WTC11 (cell line): ENCODE measurements at regions not wholly inside any gene's neighbourhood (a gene's known extent, or its start where the extent isn't known, plus 50 kb on each side); places are given as distances from the start of the nearest gene placed in this dataset.

Source experiments
- ATAC-seq: fragments of 200-7000 bp; cut with Tn5 transposase; 2 replicates; pipeline ENCODE4 v1.10.0; 2021; ENCODE audit warnings: mild to moderate bottlenecking, moderate library complexity
- CTCF ChIA-PET: fragments of 300-600 bp; sonication (Branson Sonifier 250); formaldehyde crosslinking; loops from one replicate; lab custom pipeline; 2021; ENCODE audit warnings: antibody characterized with exemption; lab: Charles Lee
- POLR2A ChIA-PET: fragments of 350-600 bp; sonication (Branson Sonifier 250); formaldehyde crosslinking; loops from one replicate; lab custom pipeline; 2021; ENCODE audit warnings: antibody characterized with exemption; lab: Charles Lee
- DNase-seq: peaks from one replicate; pipeline ENCODE4 v3.0.0; 2021; ENCODE audit warnings: low spot score
- H3K27ac Mint-ChIP-seq: 2 replicates; pipeline ENCODE4 v1.8.0; 2021; ENCODE audit warnings: mixed read lengths
- H3K27me3 Mint-ChIP-seq: 2 replicates; pipeline ENCODE4 v1.8.0; 2021; ENCODE audit warnings: low read depth, mild to moderate bottlenecking, moderate library complexity, mixed read lengths
- H3K36me3 Mint-ChIP-seq: 2 replicates; pipeline ENCODE4 v1.8.0; 2021; ENCODE audit warnings: mixed read lengths
- H3K4me1 Mint-ChIP-seq: 2 replicates; pipeline ENCODE4 v1.8.0; 2022; ENCODE audit warnings: mixed read lengths
- H3K4me3 Mint-ChIP-seq: 2 replicates; pipeline ENCODE4 v1.8.0; 2021; ENCODE audit warnings: mild to moderate bottlenecking, moderate library complexity, mixed read lengths
- H3K9me3 Mint-ChIP-seq: 2 replicates; pipeline ENCODE4 v1.8.0; 2021; ENCODE audit warnings: mixed read lengths
- FOXJ3 ChIP-seq: sonication (generic); formaldehyde crosslinking; IDR thresholded peaks from 2 replicates; pipeline ENCODE4 v1.9.0; 2021; ENCODE audit warnings: missing genetic modification reagents, mild to moderate bottlenecking, borderline replicate concordance
- JAZF1 ChIP-seq: fragments of 250-450 bp; sonication (Bioruptor Pico); IDR thresholded peaks from 2 replicates; pipeline ENCODE4 v1.9.0; 2021; ENCODE audit warnings: moderate library complexity, mild to moderate bottlenecking, inconsistent platforms
- JUN ChIP-seq: sonication (generic); formaldehyde crosslinking; IDR thresholded peaks from 2 replicates; pipeline ENCODE4 v1.8.0; 2023; ENCODE audit warnings: mild to moderate bottlenecking, missing genetic modification reagents
- MYBL2 ChIP-seq: sonication (generic); formaldehyde crosslinking; IDR thresholded peaks from 2 replicates; pipeline ENCODE4 v1.8.1; 2023; ENCODE audit warnings: mild to moderate bottlenecking, moderate library complexity, missing genetic modification reagents
- NFATC4 ChIP-seq: fragments of 250-450 bp; sonication (Bioruptor Pico); IDR thresholded peaks from 2 replicates; pipeline ENCODE4 v1.9.0; 2021; ENCODE audit warnings: mild to moderate bottlenecking
- SMAD4 ChIP-seq: sonication (generic); formaldehyde crosslinking; IDR thresholded peaks from 2 replicates; pipeline ENCODE4 v1.8.0; 2022; ENCODE audit warnings: mild to moderate bottlenecking, missing genetic modification reagents
- TEAD1 ChIP-seq: sonication (generic); formaldehyde crosslinking; IDR thresholded peaks from 2 replicates; pipeline ENCODE4 v1.8.0; 2022; ENCODE audit warnings: mild to moderate bottlenecking, missing genetic modification reagents
- TP53 ChIP-seq: sonication (generic); formaldehyde crosslinking; IDR thresholded peaks from 2 replicates; pipeline ENCODE4 v1.8.1; 2023; ENCODE audit warnings: mild to moderate bottlenecking, missing genetic modification reagents
- ZNF219 ChIP-seq: sonication (generic); formaldehyde crosslinking; IDR thresholded peaks from 2 replicates; pipeline ENCODE4 v1.8.0; 2023; ENCODE audit warnings: missing genetic modification reagents, mild to moderate bottlenecking, borderline replicate concordance
- ZNF263 ChIP-seq: sonication (generic); formaldehyde crosslinking; IDR thresholded peaks from 2 replicates; pipeline ENCODE4 v1.8.1; 2022; ENCODE audit warnings: low read depth, mild to moderate bottlenecking, moderate library complexity, missing genetic modification reagents
- ZNF317 ChIP-seq: sonication (generic); formaldehyde crosslinking; IDR thresholded peaks from 2 replicates; pipeline ENCODE4 v1.8.1; 2023; ENCODE audit warnings: low read depth, mild to moderate bottlenecking, moderate library complexity, missing genetic modification reagents, borderline replicate concordance
- TF ChIP-seq, protein P1 (sequence below): fragments of 250-450 bp; sonication (Bioruptor Pico); IDR thresholded peaks from 2 replicates; pipeline ENCODE4 v1.9.0; 2021; ENCODE audit warnings: mild to moderate bottlenecking
- TF ChIP-seq, protein P2 (sequence below): sonication (generic); formaldehyde crosslinking; IDR thresholded peaks from 2 replicates; pipeline ENCODE4 v1.8.0; 2023; ENCODE audit warnings: mild to moderate bottlenecking, missing genetic modification reagents
- TF ChIP-seq, protein P3 (sequence below): sonication (generic); formaldehyde crosslinking; IDR thresholded peaks from 2 replicates; pipeline ENCODE4 v1.8.1; 2022; ENCODE audit warnings: low read depth, mild to moderate bottlenecking, moderate library complexity, missing genetic modification reagents, borderline replicate concordance
- TF ChIP-seq, protein P4 (sequence below): sonication (generic); formaldehyde crosslinking; IDR thresholded peaks from 2 replicates; pipeline ENCODE4 v1.8.0; 2023; ENCODE audit warnings: missing genetic modification reagents
- TF ChIP-seq, protein P5 (sequence below): fragments of 250-450 bp; sonication (Bioruptor Pico); IDR thresholded peaks from 2 replicates; pipeline ENCODE4 v1.9.0; 2021; ENCODE audit warnings: moderate library complexity, mild to moderate bottlenecking, inconsistent platforms, borderline replicate concordance
- TF ChIP-seq, protein P6 (sequence below): fragments of 200-600 bp; IDR thresholded peaks from 2 replicates; pipeline ENCODE4 v1.8.0; 2022; ENCODE audit warnings: antibody characterized with exemption
- TF ChIP-seq, protein P7 (sequence below): sonication (generic); formaldehyde crosslinking; IDR thresholded peaks from 2 replicates; pipeline ENCODE4 v1.8.0; 2023; ENCODE audit warnings: missing genetic modification reagents, mild to moderate bottlenecking, borderline replicate concordance
- TF ChIP-seq, protein P8 (sequence below): sonication (generic); formaldehyde crosslinking; IDR thresholded peaks from 2 replicates; pipeline ENCODE4 v1.8.0; 2022; ENCODE audit warnings: mild to moderate bottlenecking, missing genetic modification reagents
- TF ChIP-seq, protein P9 (sequence below): sonication (generic); formaldehyde crosslinking; IDR thresholded peaks from 2 replicates; pipeline ENCODE4 v1.8.1; 2023; ENCODE audit warnings: mild to moderate bottlenecking, missing genetic modification reagents

DNA sequence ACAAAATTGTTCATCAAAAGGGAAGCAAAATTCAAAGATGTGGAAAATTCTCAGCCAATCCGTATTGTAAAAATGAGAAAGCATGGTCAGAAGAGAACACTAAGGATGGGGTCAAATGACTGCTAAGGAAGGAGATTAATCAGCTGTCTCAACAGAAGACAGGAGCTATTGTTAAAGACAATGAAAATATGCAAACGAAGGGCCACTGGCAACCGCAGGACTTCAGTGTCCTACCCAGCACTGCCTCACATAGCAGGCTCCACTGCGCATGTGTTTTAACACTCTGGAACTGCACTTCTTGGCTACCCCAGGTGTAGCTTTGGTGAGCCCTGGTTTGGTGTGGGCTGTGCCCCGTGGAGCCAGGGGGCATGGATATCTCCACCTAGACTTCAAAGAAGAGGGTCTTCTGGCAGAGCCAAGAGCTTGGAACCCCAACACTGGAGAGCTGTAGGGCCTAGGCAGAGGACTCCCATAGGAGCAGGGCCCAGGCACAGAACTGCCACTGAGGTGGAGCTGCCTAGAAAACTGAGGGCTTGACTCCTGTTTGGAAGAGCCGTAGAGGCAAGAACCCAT, 176.2 kb upstream of the GDF10 start:
- Mint-ChIP-seq H3K9me3 (peaks cover 11% of the 10 kb centered on the region), H3K4me3 (no peak overlapping the region), H3K27me3 (no peaks in the 10 kb centered on the region; the same call in 1 of the 2 replicates), H3K36me3 (no peaks in the 10 kb centered on the region), H3K4me1 (peaks cover 18% of the 10 kb centered on the region), H3K27ac (no peak overlapping the region)
- POLR2A ChIA-PET, result no interaction called here
- CTCF ChIA-PET, result no interaction called here
- ATAC-seq (no peak), DNase-seq (no peak)
- TF ChIP-seq TP53 (CRISPR knock-in tag) (no peak), SMAD4 (CRISPR knock-in tag) (no peak), ZNF317 (CRISPR knock-in tag) (no peak), TEAD1 (CRISPR knock-in tag) (no peak), FOXJ3 (no peak), NFATC4 (no peak), ZNF263 (CRISPR knock-in tag) (no peak), ZNF219 (no peak), JAZF1 (no peak), MYBL2 (CRISPR knock-in tag) (no peak), JUN (no peak)
- TF ChIP-seq, protein P1, sequence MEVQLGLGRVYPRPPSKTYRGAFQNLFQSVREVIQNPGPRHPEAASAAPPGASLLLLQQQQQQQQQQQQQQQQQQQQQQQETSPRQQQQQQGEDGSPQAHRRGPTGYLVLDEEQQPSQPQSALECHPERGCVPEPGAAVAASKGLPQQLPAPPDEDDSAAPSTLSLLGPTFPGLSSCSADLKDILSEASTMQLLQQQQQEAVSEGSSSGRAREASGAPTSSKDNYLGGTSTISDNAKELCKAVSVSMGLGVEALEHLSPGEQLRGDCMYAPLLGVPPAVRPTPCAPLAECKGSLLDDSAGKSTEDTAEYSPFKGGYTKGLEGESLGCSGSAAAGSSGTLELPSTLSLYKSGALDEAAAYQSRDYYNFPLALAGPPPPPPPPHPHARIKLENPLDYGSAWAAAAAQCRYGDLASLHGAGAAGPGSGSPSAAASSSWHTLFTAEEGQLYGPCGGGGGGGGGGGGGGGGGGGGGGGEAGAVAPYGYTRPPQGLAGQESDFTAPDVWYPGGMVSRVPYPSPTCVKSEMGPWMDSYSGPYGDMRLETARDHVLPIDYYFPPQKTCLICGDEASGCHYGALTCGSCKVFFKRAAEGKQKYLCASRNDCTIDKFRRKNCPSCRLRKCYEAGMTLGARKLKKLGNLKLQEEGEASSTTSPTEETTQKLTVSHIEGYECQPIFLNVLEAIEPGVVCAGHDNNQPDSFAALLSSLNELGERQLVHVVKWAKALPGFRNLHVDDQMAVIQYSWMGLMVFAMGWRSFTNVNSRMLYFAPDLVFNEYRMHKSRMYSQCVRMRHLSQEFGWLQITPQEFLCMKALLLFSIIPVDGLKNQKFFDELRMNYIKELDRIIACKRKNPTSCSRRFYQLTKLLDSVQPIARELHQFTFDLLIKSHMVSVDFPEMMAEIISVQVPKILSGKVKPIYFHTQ (CRISPR knock-in tag), result no peak
- TF ChIP-seq, protein P2, sequence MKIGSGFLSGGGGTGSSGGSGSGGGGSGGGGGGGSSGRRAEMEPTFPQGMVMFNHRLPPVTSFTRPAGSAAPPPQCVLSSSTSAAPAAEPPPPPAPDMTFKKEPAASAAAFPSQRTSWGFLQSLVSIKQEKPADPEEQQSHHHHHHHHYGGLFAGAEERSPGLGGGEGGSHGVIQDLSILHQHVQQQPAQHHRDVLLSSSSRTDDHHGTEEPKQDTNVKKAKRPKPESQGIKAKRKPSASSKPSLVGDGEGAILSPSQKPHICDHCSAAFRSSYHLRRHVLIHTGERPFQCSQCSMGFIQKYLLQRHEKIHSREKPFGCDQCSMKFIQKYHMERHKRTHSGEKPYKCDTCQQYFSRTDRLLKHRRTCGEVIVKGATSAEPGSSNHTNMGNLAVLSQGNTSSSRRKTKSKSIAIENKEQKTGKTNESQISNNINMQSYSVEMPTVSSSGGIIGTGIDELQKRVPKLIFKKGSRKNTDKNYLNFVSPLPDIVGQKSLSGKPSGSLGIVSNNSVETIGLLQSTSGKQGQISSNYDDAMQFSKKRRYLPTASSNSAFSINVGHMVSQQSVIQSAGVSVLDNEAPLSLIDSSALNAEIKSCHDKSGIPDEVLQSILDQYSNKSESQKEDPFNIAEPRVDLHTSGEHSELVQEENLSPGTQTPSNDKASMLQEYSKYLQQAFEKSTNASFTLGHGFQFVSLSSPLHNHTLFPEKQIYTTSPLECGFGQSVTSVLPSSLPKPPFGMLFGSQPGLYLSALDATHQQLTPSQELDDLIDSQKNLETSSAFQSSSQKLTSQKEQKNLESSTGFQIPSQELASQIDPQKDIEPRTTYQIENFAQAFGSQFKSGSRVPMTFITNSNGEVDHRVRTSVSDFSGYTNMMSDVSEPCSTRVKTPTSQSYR (CRISPR knock-in tag), result no peak
- TF ChIP-seq, protein P3, sequence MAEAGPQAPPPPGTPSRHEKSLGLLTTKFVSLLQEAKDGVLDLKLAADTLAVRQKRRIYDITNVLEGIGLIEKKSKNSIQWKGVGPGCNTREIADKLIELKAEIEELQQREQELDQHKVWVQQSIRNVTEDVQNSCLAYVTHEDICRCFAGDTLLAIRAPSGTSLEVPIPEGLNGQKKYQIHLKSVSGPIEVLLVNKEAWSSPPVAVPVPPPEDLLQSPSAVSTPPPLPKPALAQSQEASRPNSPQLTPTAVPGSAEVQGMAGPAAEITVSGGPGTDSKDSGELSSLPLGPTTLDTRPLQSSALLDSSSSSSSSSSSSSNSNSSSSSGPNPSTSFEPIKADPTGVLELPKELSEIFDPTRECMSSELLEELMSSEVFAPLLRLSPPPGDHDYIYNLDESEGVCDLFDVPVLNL (CRISPR knock-in tag), result no peak
- TF ChIP-seq, protein P4, sequence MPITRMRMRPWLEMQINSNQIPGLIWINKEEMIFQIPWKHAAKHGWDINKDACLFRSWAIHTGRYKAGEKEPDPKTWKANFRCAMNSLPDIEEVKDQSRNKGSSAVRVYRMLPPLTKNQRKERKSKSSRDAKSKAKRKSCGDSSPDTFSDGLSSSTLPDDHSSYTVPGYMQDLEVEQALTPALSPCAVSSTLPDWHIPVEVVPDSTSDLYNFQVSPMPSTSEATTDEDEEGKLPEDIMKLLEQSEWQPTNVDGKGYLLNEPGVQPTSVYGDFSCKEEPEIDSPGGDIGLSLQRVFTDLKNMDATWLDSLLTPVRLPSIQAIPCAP (CRISPR knock-in tag), result no peak
- TF ChIP-seq, protein P5, sequence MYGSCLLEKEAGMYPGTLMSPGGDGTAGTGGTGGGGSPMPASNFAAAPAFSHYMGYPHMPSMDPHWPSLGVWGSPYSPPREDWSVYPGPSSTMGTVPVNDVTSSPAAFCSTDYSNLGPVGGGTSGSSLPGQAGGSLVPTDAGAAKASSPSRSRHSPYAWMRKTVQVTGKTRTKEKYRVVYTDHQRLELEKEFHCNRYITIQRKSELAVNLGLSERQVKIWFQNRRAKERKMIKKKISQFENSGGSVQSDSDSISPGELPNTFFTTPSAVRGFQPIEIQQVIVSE (CRISPR knock-in tag), result no peak
- TF ChIP-seq, protein P6, sequence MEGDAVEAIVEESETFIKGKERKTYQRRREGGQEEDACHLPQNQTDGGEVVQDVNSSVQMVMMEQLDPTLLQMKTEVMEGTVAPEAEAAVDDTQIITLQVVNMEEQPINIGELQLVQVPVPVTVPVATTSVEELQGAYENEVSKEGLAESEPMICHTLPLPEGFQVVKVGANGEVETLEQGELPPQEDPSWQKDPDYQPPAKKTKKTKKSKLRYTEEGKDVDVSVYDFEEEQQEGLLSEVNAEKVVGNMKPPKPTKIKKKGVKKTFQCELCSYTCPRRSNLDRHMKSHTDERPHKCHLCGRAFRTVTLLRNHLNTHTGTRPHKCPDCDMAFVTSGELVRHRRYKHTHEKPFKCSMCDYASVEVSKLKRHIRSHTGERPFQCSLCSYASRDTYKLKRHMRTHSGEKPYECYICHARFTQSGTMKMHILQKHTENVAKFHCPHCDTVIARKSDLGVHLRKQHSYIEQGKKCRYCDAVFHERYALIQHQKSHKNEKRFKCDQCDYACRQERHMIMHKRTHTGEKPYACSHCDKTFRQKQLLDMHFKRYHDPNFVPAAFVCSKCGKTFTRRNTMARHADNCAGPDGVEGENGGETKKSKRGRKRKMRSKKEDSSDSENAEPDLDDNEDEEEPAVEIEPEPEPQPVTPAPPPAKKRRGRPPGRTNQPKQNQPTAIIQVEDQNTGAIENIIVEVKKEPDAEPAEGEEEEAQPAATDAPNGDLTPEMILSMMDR, result no peak
- TF ChIP-seq, protein P7, sequence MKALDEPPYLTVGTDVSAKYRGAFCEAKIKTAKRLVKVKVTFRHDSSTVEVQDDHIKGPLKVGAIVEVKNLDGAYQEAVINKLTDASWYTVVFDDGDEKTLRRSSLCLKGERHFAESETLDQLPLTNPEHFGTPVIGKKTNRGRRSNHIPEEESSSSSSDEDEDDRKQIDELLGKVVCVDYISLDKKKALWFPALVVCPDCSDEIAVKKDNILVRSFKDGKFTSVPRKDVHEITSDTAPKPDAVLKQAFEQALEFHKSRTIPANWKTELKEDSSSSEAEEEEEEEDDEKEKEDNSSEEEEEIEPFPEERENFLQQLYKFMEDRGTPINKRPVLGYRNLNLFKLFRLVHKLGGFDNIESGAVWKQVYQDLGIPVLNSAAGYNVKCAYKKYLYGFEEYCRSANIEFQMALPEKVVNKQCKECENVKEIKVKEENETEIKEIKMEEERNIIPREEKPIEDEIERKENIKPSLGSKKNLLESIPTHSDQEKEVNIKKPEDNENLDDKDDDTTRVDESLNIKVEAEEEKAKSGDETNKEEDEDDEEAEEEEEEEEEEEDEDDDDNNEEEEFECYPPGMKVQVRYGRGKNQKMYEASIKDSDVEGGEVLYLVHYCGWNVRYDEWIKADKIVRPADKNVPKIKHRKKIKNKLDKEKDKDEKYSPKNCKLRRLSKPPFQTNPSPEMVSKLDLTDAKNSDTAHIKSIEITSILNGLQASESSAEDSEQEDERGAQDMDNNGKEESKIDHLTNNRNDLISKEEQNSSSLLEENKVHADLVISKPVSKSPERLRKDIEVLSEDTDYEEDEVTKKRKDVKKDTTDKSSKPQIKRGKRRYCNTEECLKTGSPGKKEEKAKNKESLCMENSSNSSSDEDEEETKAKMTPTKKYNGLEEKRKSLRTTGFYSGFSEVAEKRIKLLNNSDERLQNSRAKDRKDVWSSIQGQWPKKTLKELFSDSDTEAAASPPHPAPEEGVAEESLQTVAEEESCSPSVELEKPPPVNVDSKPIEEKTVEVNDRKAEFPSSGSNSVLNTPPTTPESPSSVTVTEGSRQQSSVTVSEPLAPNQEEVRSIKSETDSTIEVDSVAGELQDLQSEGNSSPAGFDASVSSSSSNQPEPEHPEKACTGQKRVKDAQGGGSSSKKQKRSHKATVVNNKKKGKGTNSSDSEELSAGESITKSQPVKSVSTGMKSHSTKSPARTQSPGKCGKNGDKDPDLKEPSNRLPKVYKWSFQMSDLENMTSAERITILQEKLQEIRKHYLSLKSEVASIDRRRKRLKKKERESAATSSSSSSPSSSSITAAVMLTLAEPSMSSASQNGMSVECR (CRISPR knock-in tag), result no peak
- TF ChIP-seq, protein P8, sequence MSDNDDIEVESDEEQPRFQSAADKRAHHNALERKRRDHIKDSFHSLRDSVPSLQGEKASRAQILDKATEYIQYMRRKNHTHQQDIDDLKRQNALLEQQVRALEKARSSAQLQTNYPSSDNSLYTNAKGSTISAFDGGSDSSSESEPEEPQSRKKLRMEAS, result no peak
- TF ChIP-seq, protein P9, sequence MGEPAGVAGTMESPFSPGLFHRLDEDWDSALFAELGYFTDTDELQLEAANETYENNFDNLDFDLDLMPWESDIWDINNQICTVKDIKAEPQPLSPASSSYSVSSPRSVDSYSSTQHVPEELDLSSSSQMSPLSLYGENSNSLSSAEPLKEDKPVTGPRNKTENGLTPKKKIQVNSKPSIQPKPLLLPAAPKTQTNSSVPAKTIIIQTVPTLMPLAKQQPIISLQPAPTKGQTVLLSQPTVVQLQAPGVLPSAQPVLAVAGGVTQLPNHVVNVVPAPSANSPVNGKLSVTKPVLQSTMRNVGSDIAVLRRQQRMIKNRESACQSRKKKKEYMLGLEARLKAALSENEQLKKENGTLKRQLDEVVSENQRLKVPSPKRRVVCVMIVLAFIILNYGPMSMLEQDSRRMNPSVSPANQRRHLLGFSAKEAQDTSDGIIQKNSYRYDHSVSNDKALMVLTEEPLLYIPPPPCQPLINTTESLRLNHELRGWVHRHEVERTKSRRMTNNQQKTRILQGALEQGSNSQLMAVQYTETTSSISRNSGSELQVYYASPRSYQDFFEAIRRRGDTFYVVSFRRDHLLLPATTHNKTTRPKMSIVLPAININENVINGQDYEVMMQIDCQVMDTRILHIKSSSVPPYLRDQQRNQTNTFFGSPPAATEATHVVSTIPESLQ (CRISPR knock-in tag), result no peak
